Osteocyte (in vitro differentiated cells): ENCODE measurements at regions not wholly inside any gene's neighbourhood (a gene's known extent, or its start where the extent isn't known, plus 50 kb on each side); places are given as distances from the start of the nearest gene placed in this dataset.

Source experiments
- DNase-seq: peaks from one replicate; pipeline ENCODE4 v3.0.0; 2021; ENCODE audit warnings: mixed read lengths; ENCODE audit not compliant: unreplicated experiment; ENCODE audit errors: extremely low spot score
- H3K27ac Mint-ChIP-seq: one replicate; pipeline ENCODE4 v1.8.0; 2021; ENCODE audit warnings: mild to moderate bottlenecking, mixed read lengths; ENCODE audit not compliant: unreplicated experiment
- H3K27me3 Mint-ChIP-seq: one replicate; pipeline ENCODE4 v1.8.0; 2021; ENCODE audit warnings: mixed read lengths; ENCODE audit not compliant: unreplicated experiment
- H3K36me3 Mint-ChIP-seq: one replicate; pipeline ENCODE4 v1.8.0; 2021; ENCODE audit warnings: mixed read lengths; ENCODE audit not compliant: unreplicated experiment
- H3K4me1 Mint-ChIP-seq: one replicate; pipeline ENCODE4 v1.8.0; 2021; ENCODE audit warnings: mixed read lengths; ENCODE audit not compliant: unreplicated experiment
- H3K4me3 Mint-ChIP-seq: one replicate; pipeline ENCODE4 v1.8.0; 2021; ENCODE audit warnings: mild to moderate bottlenecking, moderate library complexity, mixed read lengths; ENCODE audit not compliant: unreplicated experiment
- H3K9me3 Mint-ChIP-seq: one replicate; pipeline ENCODE4 v1.8.0; 2021; ENCODE audit warnings: mixed read lengths; ENCODE audit not compliant: unreplicated experiment
- TF ChIP-seq, protein P1 (sequence below): fragments of 200-600 bp; sonication (generic); IDR thresholded peaks from 2 replicates; pipeline ENCODE4 v1.5.0; 2021; ENCODE audit warnings: antibody characterized with exemption, mild to moderate bottlenecking, moderate library complexity

DNA sequence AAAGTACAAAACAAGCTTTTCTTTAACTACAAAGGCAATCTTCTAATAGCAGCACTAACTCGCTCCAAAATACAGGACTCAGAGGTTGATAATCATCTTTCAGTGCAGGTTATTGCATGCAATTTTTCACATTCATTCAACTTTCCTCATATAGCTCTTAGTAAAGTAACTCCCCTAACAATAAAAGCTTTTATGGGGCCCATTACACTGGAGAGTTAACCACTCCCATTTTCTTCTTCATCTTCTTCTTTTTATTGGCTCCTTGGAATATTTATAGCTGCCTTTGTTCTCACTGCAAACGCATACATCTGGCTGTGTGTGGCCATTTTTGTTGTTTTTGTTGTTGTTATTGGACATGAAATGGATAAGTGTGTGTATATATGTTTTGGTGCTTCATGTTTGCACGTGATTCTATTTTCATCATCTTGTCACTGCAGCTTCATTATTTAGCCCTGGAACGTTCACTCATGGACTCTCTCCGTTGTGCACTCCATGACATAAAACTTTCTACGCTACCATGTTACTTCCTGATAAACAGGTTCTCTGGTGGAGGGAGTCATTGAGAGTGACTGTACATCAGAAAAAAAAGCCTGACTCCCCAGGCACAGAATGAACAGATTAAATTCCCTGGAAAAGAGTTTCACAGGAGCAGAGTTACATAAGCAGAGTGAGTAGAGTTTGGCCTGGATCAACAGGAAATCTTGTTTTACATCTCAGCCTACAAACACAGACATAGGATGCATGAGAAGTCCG lies 236.4 kb upstream of the SP4 start:
- H3K4me1 Mint-ChIP-seq: no peaks in the 10 kb centered on the region

GRCh38 chr7:21192657-21193056 lies 235.2 kb upstream of the SP4 start:
- no peaks in the 10 kb centered on the region for H3K27me3 Mint-ChIP-seq
- H3K36me3 Mint-ChIP-seq: no peaks in the 10 kb centered on the region
- H3K27ac Mint-ChIP-seq: no peak overlapping the region
- peaks cover 16% of the 10 kb centered on the region for H3K9me3 Mint-ChIP-seq
- H3K4me3 Mint-ChIP-seq: no peak overlapping the region
- TF ChIP-seq, protein P1, sequence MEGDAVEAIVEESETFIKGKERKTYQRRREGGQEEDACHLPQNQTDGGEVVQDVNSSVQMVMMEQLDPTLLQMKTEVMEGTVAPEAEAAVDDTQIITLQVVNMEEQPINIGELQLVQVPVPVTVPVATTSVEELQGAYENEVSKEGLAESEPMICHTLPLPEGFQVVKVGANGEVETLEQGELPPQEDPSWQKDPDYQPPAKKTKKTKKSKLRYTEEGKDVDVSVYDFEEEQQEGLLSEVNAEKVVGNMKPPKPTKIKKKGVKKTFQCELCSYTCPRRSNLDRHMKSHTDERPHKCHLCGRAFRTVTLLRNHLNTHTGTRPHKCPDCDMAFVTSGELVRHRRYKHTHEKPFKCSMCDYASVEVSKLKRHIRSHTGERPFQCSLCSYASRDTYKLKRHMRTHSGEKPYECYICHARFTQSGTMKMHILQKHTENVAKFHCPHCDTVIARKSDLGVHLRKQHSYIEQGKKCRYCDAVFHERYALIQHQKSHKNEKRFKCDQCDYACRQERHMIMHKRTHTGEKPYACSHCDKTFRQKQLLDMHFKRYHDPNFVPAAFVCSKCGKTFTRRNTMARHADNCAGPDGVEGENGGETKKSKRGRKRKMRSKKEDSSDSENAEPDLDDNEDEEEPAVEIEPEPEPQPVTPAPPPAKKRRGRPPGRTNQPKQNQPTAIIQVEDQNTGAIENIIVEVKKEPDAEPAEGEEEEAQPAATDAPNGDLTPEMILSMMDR: no peak
- DNase-seq: no peak
- no peaks in the 10 kb centered on the region for H3K4me1 Mint-ChIP-seq

More for the DNA sequence above, 236.4 kb upstream of the SP4 start:
- Mint-ChIP-seq H3K36me3 (no peaks in the 10 kb centered on the region), H3K27ac (no peak overlapping the region), H3K4me3 (no peak overlapping the region), H3K9me3 (peaks cover 16% of the 10 kb centered on the region), H3K27me3 (no peaks in the 10 kb centered on the region)
- TF ChIP-seq, protein P1: no peak
- no peak for DNase-seq

DNA sequence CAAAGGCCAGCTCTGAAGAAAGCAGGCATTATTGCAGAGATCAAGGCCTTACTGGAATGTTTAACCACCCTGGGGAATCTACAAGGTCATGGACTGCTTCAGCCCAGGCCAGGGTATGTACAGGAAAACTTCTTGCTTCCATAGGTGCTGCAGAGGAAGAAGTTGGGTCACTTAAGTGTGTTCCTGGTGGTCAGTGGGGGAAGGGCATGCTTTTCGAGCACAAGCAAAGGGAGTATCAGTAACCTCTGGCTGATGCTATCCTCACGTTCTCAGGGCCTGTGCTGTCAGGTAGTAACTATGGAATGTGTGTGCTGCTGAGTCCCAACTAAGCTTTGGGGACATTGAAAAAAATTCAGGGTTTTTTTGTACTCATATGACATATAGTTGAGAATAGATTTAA lies 234.0 kb upstream of the SP4 start:
- peaks cover 16% of the 10 kb centered on the region for H3K9me3 Mint-ChIP-seq
- H3K4me1 Mint-ChIP-seq: no peaks in the 10 kb centered on the region
- H3K4me3 Mint-ChIP-seq: no peak overlapping the region
- TF ChIP-seq, protein P1: no peak
- H3K27ac Mint-ChIP-seq: no peak overlapping the region
- DNase-seq: no peak
- no peaks in the 10 kb centered on the region for H3K36me3 Mint-ChIP-seq
- H3K27me3 Mint-ChIP-seq: no peaks in the 10 kb centered on the region

DNA sequence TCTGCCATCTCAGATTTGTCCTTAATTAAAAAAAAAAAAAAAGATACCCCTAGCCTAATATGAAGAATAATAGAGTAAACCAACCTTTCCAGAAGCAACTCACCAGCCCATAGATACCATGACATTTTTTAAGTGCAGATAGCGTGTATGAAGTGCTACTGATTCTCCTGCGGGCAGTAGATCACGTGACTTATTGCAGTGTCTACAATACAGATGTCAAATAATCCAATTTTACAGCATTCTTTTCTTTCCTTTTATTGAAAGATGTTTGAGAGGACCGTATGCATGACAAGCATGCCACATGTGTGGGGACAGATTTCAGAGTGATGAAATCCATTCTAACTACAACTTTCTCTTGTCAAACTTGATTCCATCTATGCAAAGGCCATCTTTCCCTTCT lies 232.9 kb upstream of the SP4 start:
- DNase-seq: no peak
- no peak overlapping the region for H3K27ac Mint-ChIP-seq
- H3K36me3 Mint-ChIP-seq: no peaks in the 10 kb centered on the region
- no peaks in the 10 kb centered on the region for H3K27me3 Mint-ChIP-seq
- no peak overlapping the region for H3K4me3 Mint-ChIP-seq
- H3K4me1 Mint-ChIP-seq: no peaks in the 10 kb centered on the region
- H3K9me3 Mint-ChIP-seq: peaks cover 13% of the 10 kb centered on the region
- TF ChIP-seq, protein P1: no peak

DNA sequence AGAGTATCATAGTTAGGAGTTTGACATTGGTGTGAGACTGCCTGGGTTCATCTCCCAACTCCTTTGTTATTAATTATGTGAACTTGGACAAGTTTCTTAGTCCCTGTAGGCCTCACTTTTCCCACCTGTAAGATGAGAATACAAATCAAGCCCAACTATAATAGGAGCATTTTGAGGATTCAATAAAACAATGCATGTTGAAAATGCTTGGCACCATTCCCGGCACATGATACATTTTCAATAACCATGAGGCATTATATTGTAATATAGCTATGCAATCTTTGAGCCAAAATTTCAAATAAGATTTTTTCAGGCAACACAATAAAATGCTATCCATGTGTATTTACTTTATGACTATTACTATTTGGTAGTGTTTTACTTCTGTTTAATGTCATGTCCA lies 229.0 kb upstream of the SP4 start:
- no peaks in the 10 kb centered on the region for H3K36me3 Mint-ChIP-seq
- no peaks in the 10 kb centered on the region for H3K27me3 Mint-ChIP-seq
- H3K4me3 Mint-ChIP-seq: no peak overlapping the region
- peaks cover 11% of the 10 kb centered on the region for H3K9me3 Mint-ChIP-seq
- no peak for DNase-seq
- no peaks in the 10 kb centered on the region for H3K4me1 Mint-ChIP-seq
- TF ChIP-seq, protein P1: no peak
- H3K27ac Mint-ChIP-seq: no peak overlapping the region
